Ascending aorta (tissue), 2 donors: ENCODE measurements at regions not wholly inside any gene's neighbourhood (a gene's known extent, or its start where the extent isn't known, plus 50 kb on each side); places are given as distances from the start of the nearest gene placed in this dataset.
A peak's percentile ranks its signal among the peaks of the same experiment; 100 is the strongest.

Experiments used
- DNase-seq, 2 donors: peaks; one replicate each; pipeline ENCODE4 v3.0.0-alpha.2; 2019; ENCODE audit warnings: low spot score in 2 of 2
- H3K27ac ChIP-seq, 2 donors: fragments of 200-600 bp; sonication (generic); one replicate each; pipeline ENCODE4 v1.5.1; 2016 to 2017; ENCODE audit warnings: mild to moderate bottlenecking in 1 of 2
- H3K27me3 ChIP-seq: fragments of 200-600 bp; sonication (generic); one replicate; pipeline ENCODE4 v1.5.1; 2017
- H3K36me3 ChIP-seq, 2 donors: fragments of 200-600 bp; sonication (generic); one replicate each; pipeline ENCODE4 v1.5.1; 2016
- H3K4me1 ChIP-seq, 2 donors: fragments of 200-600 bp; sonication (generic); one replicate each; pipeline ENCODE4 v1.5.1; 2016 to 2017; ENCODE audit warnings: mild to moderate bottlenecking in 1 of 2
- H3K4me3 ChIP-seq, 2 donors: fragments of 200-600 bp; sonication (generic); one replicate each; pipeline ENCODE4 v1.5.1; 2016 to 2017; ENCODE audit warnings: mild to moderate bottlenecking in 1 of 2
- H3K9me3 ChIP-seq, 2 donors: fragments of 200-600 bp; sonication (generic); one replicate each; pipeline ENCODE4 v1.5.1; 2016
- CTCF ChIP-seq, 3 experiments: fragments of 200-600 bp in 2 of 3; fragments of 450-650 bp in 1 of 3; sonication (generic) in 2 of 3; IDR thresholded peaks; one replicate each; pipeline ENCODE4 v1.5.1; 2016 to 2019; ENCODE audit warnings: antibody characterized with exemption in 3 of 3, mild to moderate bottlenecking in 1 of 3, moderate library complexity in 1 of 3
- intact Hi-C: fragments of 100-400 bp; cut with DNase I; formaldehyde crosslinking; loops from one replicate; pipeline ENCODE4 v1.15.1; 2023

GRCh38 chr5:67648201-67648671 is 451.6 kb upstream of the CD180 start:
- Histone ChIP-seq H3K4me3 (no peak overlapping the region), H3K27ac (peak overlapping the region; percentile 61 to 63), H3K4me1 (peaks cover 0 to 23% of the 10 kb centered on the region in 2 donors), H3K9me3 (peaks cover 0 to 7% of the 10 kb centered on the region in 2 donors), H3K36me3 (no peaks in the 10 kb centered on the region), H3K27me3 (no peaks in the 10 kb centered on the region)
- intact Hi-C loops, result loop anchor here (1.0 kb wide), 1 partner anchor 46 kb away; no protein-coding TSS in a partner anchor
- peak in 1 of 2 donors; percentile 79 for DNase-seq
- TF ChIP-seq CTCF (IDR thresholded peaks at IDR 0.05), result no peak

- no peak for DNase-seq
- no peak overlapping the region for H3K4me3 ChIP-seq
- H3K27ac ChIP-seq, result peak overlapping the region; percentile 61 to 63
- peaks cover 0 to 27% of the 10 kb centered on the region in 2 donors for H3K4me1 ChIP-seq
- no peak for TF ChIP-seq CTCF (IDR thresholded peaks at IDR 0.05)
- H3K36me3 ChIP-seq, result no peaks in the 10 kb centered on the region
- intact Hi-C loops, result loop anchor here (1.0 kb wide), 1 partner anchor 47 kb away; no protein-coding TSS in a partner anchor
- H3K27me3 ChIP-seq, result no peaks in the 10 kb centered on the region
- peaks cover 0 to 7% of the 10 kb centered on the region in 2 donors for H3K9me3 ChIP-seq
Observed at GRCh38 chr5:67647772-67648171, 451.2 kb upstream of the CD180 start.

GRCh38 chr5:67644221-67644920 is 447.8 kb upstream of the CD180 start:
- no peak for DNase-seq
- H3K27ac ChIP-seq, result no peak overlapping the region
- no peak for TF ChIP-seq CTCF (IDR thresholded peaks at IDR 0.05)
- peaks cover 3 to 25% of the 10 kb centered on the region in 2 donors for H3K4me1 ChIP-seq
- intact Hi-C loops, result no loop called here
- H3K27me3 ChIP-seq, result no peaks in the 10 kb centered on the region
- H3K9me3 ChIP-seq, result peaks cover 0 to 7% of the 10 kb centered on the region in 2 donors
- no peak overlapping the region for H3K4me3 ChIP-seq
- H3K36me3 ChIP-seq, result no peaks in the 10 kb centered on the region

GRCh38 chr5:67643536-67643935 is 446.9 kb upstream of the CD180 start:
- no peak overlapping the region for H3K27ac ChIP-seq
- no peaks in the 10 kb centered on the region for H3K36me3 ChIP-seq
- TF ChIP-seq CTCF (IDR thresholded peaks at IDR 0.05), result no peak
- peaks cover 0 to 7% of the 10 kb centered on the region in 2 donors for H3K9me3 ChIP-seq
- H3K4me1 ChIP-seq, result peaks cover 3 to 18% of the 10 kb centered on the region in 2 donors
- intact Hi-C loops, result no loop called here
- no peak overlapping the region for H3K4me3 ChIP-seq
- H3K27me3 ChIP-seq, result no peaks in the 10 kb centered on the region
- no peak for DNase-seq

- Histone ChIP-seq H3K27ac (no peak overlapping the region), H3K9me3 (peaks cover 0 to 7% of the 10 kb centered on the region in 2 donors), H3K4me3 (no peak overlapping the region), H3K36me3 (no peaks in the 10 kb centered on the region), H3K4me1 (peaks cover 3 to 8% of the 10 kb centered on the region in 2 donors), H3K27me3 (no peaks in the 10 kb centered on the region)
- intact Hi-C loops, result no loop called here
- DNase-seq, result no peak
- TF ChIP-seq CTCF (IDR thresholded peaks at IDR 0.05), result no peak
Observed at GRCh38 chr5:67639976-67640375, 443.4 kb upstream of the CD180 start.
